HG03095 (cell line): ENCODE measurements at regions not wholly inside any gene's neighbourhood (a gene's known extent, or its start where the extent isn't known, plus 50 kb on each side); places are given as distances from the start of the nearest gene placed in this dataset.
"Not testable (repeated sequence)": the region's sequence is repeated elsewhere in the genome, so short reads cannot be mapped to it uniquely, and the experiment has no call there.

Experiments used
- ATAC-seq: cut with Tn5 transposase; IDR thresholded peaks from one replicate; pipeline ENCODE4 v1.9.1; 2021; ENCODE audit warnings: moderate library complexity; ENCODE audit not compliant: unreplicated experiment

DNA sequence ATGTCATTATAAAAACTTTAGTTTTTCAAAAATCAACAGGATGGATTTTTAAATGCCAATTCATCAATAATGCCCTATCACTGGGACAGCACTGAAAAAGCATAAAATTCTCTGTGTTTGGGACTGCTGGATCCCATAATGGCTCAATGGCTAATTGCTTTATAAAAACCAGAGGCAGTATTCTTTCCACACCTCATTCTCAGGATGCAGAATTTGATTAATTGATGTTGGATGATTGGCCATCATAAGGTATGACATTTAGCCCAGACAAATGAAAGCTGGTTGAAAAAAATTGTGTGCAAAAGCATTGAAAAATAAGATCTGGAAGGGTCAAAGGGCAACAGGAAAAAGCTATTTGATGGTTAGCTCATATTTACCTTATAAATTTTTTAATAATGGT lies 362.2 kb upstream of the SNX7 start:
- ATAC-seq: no peak

- ATAC-seq: no peak
Observed at GRCh38 chr1:98298319-98298718, 363.2 kb upstream of the SNX7 start.

DNA sequence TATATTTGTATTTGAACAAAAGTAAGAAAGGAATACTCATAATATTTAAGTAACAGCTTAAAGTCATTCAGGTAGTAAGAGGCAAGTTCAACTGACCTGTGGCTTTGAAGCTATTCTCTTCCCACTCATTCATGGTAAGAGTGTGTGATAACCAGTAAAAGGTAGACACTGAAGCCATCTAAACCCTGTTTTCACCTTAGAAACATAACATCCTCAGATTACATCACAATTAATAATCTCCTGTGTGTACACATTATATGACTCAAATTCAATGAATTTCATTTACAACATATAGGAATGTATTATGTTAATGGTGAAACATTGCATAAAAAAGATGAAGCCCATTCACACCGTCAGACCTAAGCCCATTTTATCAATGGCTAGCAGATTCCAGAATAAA lies 364.8 kb upstream of the SNX7 start:
- ATAC-seq: no peak

DNA sequence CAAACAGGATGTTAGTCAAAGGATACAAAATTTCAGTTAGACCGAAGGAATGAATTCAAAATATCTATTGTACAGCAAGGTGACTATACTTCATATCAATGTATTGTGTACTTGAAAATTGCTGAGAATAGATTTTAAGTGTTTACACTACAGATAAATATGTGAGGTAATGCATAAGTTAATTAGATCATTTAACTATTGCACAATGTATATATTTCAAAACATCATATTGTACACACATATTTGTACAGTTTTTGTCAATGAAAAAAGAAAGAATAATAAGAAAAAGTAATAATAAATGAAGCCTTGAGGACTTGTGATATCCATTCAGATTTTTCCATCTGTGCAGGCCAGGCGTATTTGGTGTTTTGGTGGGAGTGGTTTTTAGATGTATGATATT lies 367.4 kb upstream of the SNX7 start:
- ATAC-seq: no peak

GRCh38 chr1:98292994-98293393 lies 368.5 kb upstream of the SNX7 start:
- no peak for ATAC-seq

- no peak for ATAC-seq
Observed at GRCh38 chr1:98289311-98289710, 368.5 kb upstream of the DPYD start.

GRCh38 chr1:98288494-98288893 lies 367.7 kb upstream of the DPYD start:
- no peak for ATAC-seq

DNA sequence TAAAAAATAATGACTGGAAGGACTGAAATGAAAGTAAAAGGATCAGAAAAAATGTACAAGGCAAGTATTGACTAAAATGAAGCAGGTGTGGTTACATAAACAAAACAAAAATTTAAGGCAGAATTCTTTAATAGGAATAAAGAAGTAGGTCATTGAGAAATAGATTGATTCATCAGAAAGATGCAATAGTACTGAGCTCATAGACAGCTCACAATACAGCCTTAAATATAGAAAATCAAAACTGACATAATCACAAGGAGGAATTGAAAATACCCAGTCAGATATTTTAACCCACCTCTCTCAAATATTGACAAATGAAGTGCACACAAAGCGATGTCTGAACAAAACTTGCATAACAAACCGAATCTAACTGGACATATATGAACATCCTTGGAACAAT lies 366.8 kb upstream of the DPYD start:
- no peak for ATAC-seq

- ATAC-seq: no peak
Observed at GRCh38 chr1:98286656-98287055, 365.8 kb upstream of the DPYD start.

DNA sequence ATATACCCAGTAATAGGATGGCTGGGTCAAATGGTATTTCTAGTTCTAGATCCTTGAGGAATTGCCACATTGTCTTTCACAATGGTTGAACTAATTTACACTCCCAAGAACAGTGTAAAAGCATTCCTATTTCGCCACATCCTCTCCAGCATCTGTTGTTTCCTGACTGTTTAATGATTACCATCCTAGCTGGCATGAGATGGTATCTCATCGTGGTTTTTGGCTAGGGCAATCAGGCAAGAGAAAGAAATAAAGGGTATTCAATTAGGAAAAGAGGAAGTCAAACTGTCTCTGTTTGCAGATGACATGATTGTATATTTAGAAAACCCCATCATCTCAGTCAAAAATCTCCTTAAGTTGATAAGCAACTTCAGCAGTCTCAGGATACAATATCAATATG lies 364.5 kb upstream of the DPYD start:
- not testable (repeated sequence) for ATAC-seq

- no peak for ATAC-seq
Observed at GRCh38 chr1:98280049-98280448, 359.2 kb upstream of the DPYD start.

DNA sequence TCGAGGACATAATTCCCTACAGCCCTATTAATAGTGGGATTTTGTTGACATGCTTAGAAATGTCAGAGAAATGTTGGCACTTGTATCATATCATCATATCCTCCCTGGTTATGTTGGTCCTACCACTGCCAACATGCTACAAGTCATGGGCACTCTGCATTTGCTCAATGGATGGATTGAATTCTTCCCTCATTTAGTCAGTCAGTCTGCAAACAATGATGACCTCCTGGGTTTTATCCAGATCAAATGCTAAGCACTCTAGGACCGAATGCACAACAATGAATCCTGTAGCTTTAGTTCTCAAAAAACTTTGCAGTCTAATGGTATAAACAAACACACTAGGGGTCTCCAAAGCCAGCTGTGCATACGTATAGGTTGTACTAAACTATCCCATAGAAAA lies 357.2 kb upstream of the DPYD start:
- ATAC-seq: no peak

DNA sequence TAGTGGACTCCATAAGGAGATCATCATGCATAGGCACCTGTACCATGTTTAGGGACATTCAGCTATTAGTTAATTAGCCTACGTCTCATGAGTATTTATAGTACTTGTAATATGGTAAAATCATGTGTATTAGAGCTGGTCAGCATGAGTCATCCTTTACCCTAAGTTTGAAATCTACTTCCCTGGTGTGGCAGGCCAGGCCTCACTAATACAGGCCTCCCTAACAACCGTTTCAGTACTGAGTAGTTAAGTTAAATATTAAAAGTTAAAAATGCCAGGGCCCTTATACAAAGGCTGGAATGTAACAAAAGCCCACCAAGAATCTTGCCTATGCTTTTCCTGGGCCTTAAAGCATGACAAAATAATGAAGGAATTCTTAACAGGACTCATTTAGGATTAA lies 356.3 kb upstream of the DPYD start:
- no peak for ATAC-seq

GRCh38 chr1:98276514-98276913 lies 355.7 kb upstream of the DPYD start:
- ATAC-seq: no peak

GRCh38 chr1:98268316-98268715 lies 347.5 kb upstream of the DPYD start:
- ATAC-seq: no peak

DNA sequence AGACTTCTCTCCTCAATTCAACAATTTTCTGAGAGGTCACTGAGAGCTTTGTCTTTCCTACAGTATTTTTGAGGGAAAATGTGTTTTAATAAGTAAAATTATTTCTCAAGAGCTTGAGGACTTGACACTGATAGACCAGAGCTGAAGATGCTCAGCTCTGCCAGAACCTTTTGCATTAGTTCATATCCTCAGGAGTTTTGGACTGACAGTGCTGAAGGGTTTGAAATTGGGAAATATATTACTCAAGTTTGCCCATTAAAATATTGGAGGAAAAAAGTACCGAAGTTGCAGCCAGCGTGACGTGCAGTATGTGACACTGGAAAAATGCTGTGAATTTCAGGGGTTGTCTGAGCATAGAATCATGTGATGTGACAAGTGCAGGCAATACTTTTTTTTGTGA lies 346.6 kb upstream of the DPYD start:
- ATAC-seq: no peak

- ATAC-seq: no peak
Observed at GRCh38 chr1:98264727-98265126, 343.9 kb upstream of the DPYD start.

DNA sequence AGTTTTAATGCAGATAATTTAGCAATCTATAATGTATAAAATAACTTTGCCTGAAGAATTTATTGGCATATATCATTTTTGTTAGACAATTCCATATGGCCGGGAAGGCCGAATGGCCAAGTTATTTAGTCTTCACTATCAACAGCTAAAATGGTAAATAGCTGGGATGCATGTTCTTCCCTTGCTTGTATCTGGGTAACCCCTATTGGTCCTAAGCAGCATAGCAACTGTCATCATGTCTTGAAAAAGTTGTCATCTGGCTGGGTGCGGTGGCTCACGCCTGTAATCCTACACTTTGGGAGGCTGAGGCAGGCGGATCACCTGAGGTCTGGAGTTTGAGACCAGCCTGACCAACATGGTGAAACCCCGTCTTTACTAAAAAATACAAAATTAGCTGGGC lies 340.0 kb upstream of the DPYD start:
- ATAC-seq: no peak

GRCh38 chr1:98260412-98260811 lies 339.6 kb upstream of the DPYD start:
- ATAC-seq: no peak

DNA sequence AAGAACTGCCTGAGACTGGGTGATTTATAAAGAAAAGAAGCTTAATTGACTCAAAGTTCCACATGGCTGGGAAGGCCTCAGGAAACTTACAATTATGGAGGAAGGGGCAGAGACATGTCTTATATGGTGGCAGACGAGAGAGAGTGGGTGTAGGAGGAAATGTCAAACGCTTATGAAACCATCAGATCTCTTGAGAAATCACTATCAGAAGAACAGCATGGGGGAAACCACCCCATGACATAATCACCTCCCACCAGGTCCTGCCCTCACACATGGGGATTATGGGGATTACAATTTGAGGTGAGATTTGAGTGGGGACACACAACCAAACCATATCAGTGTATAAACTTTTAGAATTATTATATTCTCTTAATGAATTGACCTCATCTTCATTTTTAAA lies 335.9 kb upstream of the DPYD start:
- no peak for ATAC-seq

- ATAC-seq: no peak
Observed at GRCh38 chr1:98253145-98253544, 332.3 kb upstream of the DPYD start.

DNA sequence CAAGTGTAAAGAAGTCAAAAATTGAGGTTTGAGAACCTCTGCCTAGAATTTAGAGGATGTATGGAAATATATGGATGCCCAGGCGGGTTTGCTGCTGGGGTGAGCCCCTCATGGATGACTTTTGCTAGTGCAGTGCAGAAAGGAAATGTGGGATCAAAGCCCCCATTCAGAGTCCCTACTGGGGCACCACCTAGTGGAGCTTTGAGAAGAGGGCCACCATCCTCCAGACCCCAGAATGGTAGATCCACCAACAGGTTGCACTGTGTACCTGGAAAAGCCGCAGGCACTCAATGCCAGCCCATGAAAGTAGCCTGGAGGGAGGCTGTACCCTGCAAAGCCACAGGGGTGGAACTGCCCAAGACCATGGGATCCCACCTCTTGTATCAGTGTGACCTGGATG lies 330.7 kb upstream of the DPYD start:
- no peak for ATAC-seq

- no peak for ATAC-seq
Observed at GRCh38 chr1:98232678-98233077, 311.8 kb upstream of the DPYD start.

GRCh38 chr1:98222706-98223105 lies 301.9 kb upstream of the DPYD start:
- ATAC-seq: no peak
